Cerebellar cortex (tissue), 1 donor: ENCODE measurements at regions not wholly inside any gene's neighbourhood (a gene's known extent, or its start where the extent isn't known, plus 50 kb on each side); places are given as distances from the start of the nearest gene placed in this dataset.

Experiments
- DNase-seq: peaks from one replicate; pipeline ENCODE4 v3.0.0-alpha.2; 2015; ENCODE audit warnings: low spot score

- no peak for DNase-seq
These were observed 86.4 kb upstream of the ALDH1L1 start for GRCh38 chr3:126266850-126267168.

- peak; percentile 51 for DNase-seq
These were observed 86.0 kb upstream of the ALDH1L1 start for GRCh38 chr3:126266291-126266840.

GRCh38 chr3:126264952-126265351 lies 84.6 kb upstream of the ALDH1L1 start:
- no peak for DNase-seq

GRCh38 chr3:126264381-126264780 lies 84.0 kb upstream of the ALDH1L1 start:
- DNase-seq = no peak

- DNase-seq = no peak
These were observed 83.6 kb upstream of the ALDH1L1 start for GRCh38 chr3:126263971-126264370.

- DNase-seq = no peak
These were observed 83.2 kb upstream of the ALDH1L1 start for GRCh38 chr3:126263539-126263938.

- no peak for DNase-seq
These were observed 81.8 kb upstream of the ALDH1L1 start for GRCh38 chr3:126262227-126262626.

GRCh38 chr3:126261037-126261436 lies 80.7 kb upstream of the ALDH1L1 start:
- DNase-seq = peak; percentile 24

- DNase-seq = peak; percentile 49
These were observed 79.3 kb upstream of the ALDH1L1 start for GRCh38 chr3:126259411-126260391.

- DNase-seq = no peak
These were observed 78.3 kb upstream of the ALDH1L1 start for GRCh38 chr3:126258670-126259069.

- no peak for DNase-seq
These were observed 77.6 kb upstream of the ALDH1L1 start for GRCh38 chr3:126257984-126258383.

- no peak for DNase-seq
These were observed 76.8 kb upstream of the ALDH1L1 start for GRCh38 chr3:126257174-126257573.

GRCh38 chr3:126256251-126256650 lies 75.9 kb upstream of the ALDH1L1 start:
- no peak for DNase-seq

- DNase-seq = no peak
These were observed 72.7 kb upstream of the ALDH1L1 start for GRCh38 chr3:126253072-126253471.

- no peak for DNase-seq
These were observed 72.0 kb upstream of the ALDH1L1 start for GRCh38 chr3:126252373-126252772.

GRCh38 chr3:126245811-126246727 lies 65.7 kb upstream of the ALDH1L1 start:
- peak; percentile 56 for DNase-seq
